ENCODE measurements at regions not wholly inside any gene's neighbourhood (a gene's known extent, or its start where the extent isn't known, plus 50 kb on each side); places are given as distances from the start of the nearest gene placed in this dataset.

- no peak for TF ChIP-seq POLR2AphosphoS5 (IDR thresholded peaks at IDR 0.05)
- TF ChIP-seq CTCF (IDR thresholded peaks at IDR 0.05) = no peak
These were observed 185.2 kb downstream of the MYLK4 start for GRCh38 chr6:2565499-2565898.
